CD4-positive, alpha-beta T cell (primary cell): ENCODE measurements at regions not wholly inside any gene's neighbourhood (a gene's known extent, or its start where the extent isn't known, plus 50 kb on each side); places are given as distances from the start of the nearest gene placed in this dataset.

Experiments
- ATAC-seq: fragments of 200-7000 bp; cut with Tn5 transposase; one replicate; pipeline ENCODE4 v1.10.0; 2022; ENCODE audit warnings: mild to moderate bottlenecking; ENCODE audit not compliant: poor library complexity
- CTCF ChIA-PET: fragments of 350-600 bp; sonication (Branson Sonifier 250); formaldehyde crosslinking; loops from one replicate; lab custom pipeline; 2021; ENCODE audit warnings: antibody characterized with exemption, inconsistent platforms; lab: Charles Lee
- POLR2A ChIA-PET: fragments of 350-600 bp; sonication (Branson Sonifier 250); formaldehyde crosslinking; loops from one replicate; lab custom pipeline; 2021; ENCODE audit warnings: antibody characterized with exemption, inconsistent platforms; lab: Charles Lee
- DNase-seq, 14 experiments: peaks; one replicate each; pipeline ENCODE4 v3.0.0-alpha.2; 2013 to 2020; ENCODE audit warnings: mixed read lengths in 2 of 14
- H3K27ac ChIP-seq, 2 donors: one replicate each; pipeline versions ENCODE4 v1.5.1 to v1.7.0; 2013; ENCODE audit warnings: low read length in 2 of 2, low read depth in 1 of 2, mild to moderate bottlenecking in 1 of 2
- H3K27me3 ChIP-seq, 2 experiments: 1 replicate in 1 of 2; 2 replicates in 1 of 2; pipeline versions ENCODE4 v1.6.1 to v1.7.0; 2013; ENCODE audit warnings: low read length in 2 of 2, control low read depth in 1 of 2, mild to moderate bottlenecking in 1 of 2, moderate library complexity in 1 of 2; ENCODE audit not compliant: insufficient read depth in 2 of 2, control insufficient read depth in 1 of 2
- H3K36me3 ChIP-seq: one replicate; pipeline ENCODE4 v1.6.1; 2013; ENCODE audit warnings: low read length, control low read depth; ENCODE audit not compliant: insufficient read depth
- H3K4me1 ChIP-seq: one replicate; pipeline ENCODE4 v1.6.1; 2013; ENCODE audit warnings: low read length, control low read depth; ENCODE audit not compliant: insufficient read depth
- H3K4me3 ChIP-seq: one replicate; pipeline ENCODE4 v1.5.1; 2013; ENCODE audit warnings: mild to moderate bottlenecking, low read length, moderate library complexity
- H3K9me3 ChIP-seq, 2 experiments: 1 replicate in 1 of 2; 2 replicates in 1 of 2; pipeline versions ENCODE4 v1.6.1 to v1.7.0; 2013; ENCODE audit warnings: low read length in 2 of 2, mild to moderate bottlenecking in 2 of 2, control low read depth in 1 of 2, moderate library complexity in 1 of 2; ENCODE audit not compliant: control insufficient read depth in 1 of 2, insufficient read depth in 1 of 2
- H3K27ac Mint-ChIP-seq: one replicate; pipeline ENCODE4 v1.8.0; 2020; ENCODE audit warnings: mixed read lengths
- H3K27me3 Mint-ChIP-seq: one replicate; pipeline ENCODE4 v1.8.0; 2021; ENCODE audit warnings: mixed read lengths
- H3K36me3 Mint-ChIP-seq: one replicate; pipeline ENCODE4 v1.8.0; 2021; ENCODE audit warnings: low read depth, mixed read lengths
- H3K4me1 Mint-ChIP-seq: one replicate; pipeline ENCODE4 v1.8.0; 2021; ENCODE audit warnings: low read depth, mixed read lengths
- H3K4me3 Mint-ChIP-seq: one replicate; pipeline ENCODE4 v1.8.0; 2020; ENCODE audit warnings: mild to moderate bottlenecking, mixed read lengths
- H3K9me3 Mint-ChIP-seq: one replicate; pipeline ENCODE4 v1.8.0; 2020; ENCODE audit warnings: mixed read lengths
- CTCF ChIP-seq: fragments of 200-600 bp; IDR thresholded peaks from one replicate; pipeline ENCODE4 v1.8.0; 2022; ENCODE audit warnings: antibody characterized with exemption, mild to moderate bottlenecking
- intact Hi-C, 2 experiments: fragments of 100-400 bp; cut with DNase I in 1 of 2; cut with micrococcal nuclease in 1 of 2; formaldehyde crosslinking; loops; one replicate each; pipeline versions ENCODE4 v1.15.1 to v1.9.0; 2023 to 2025; cut with DNase I, micrococcal nuclease

GRCh38 chr4:144206711-144207110 is 66.2 kb upstream of the GYPA start:
- H3K4me3 ChIP-seq = no peak overlapping the region
- H3K27ac ChIP-seq = no peak overlapping the region
- no peaks in the 10 kb centered on the region for H3K27me3 ChIP-seq
- POLR2A ChIA-PET = no interaction called here
- intact Hi-C loops = no loop called here
- Mint-ChIP-seq H3K27me3 (peaks cover 5% of the 10 kb centered on the region), H3K27ac (no peak overlapping the region), H3K4me3 (no peak overlapping the region), H3K4me1 (no peaks in the 10 kb centered on the region), H3K36me3 (no peaks in the 10 kb centered on the region), H3K9me3 (no peaks in the 10 kb centered on the region)
- DNase-seq = no peak
- ATAC-seq = no peak
- no peak for TF ChIP-seq CTCF
- no peaks in the 10 kb centered on the region for H3K36me3 ChIP-seq
- CTCF ChIA-PET = no interaction called here
- no peaks in the 10 kb centered on the region for H3K9me3 ChIP-seq
- H3K4me1 ChIP-seq = no peaks in the 10 kb centered on the region

GRCh38 chr4:144208074-144208473 is 67.6 kb upstream of the GYPA start:
- Mint-ChIP-seq H3K9me3 (no peaks in the 10 kb centered on the region), H3K27me3 (peaks cover 5% of the 10 kb centered on the region), H3K27ac (no peak overlapping the region), H3K36me3 (no peaks in the 10 kb centered on the region), H3K4me1 (no peaks in the 10 kb centered on the region), H3K4me3 (no peak overlapping the region)
- H3K27me3 ChIP-seq = no peaks in the 10 kb centered on the region
- no peak for TF ChIP-seq CTCF
- no peaks in the 10 kb centered on the region for H3K9me3 ChIP-seq
- no peak overlapping the region for H3K4me3 ChIP-seq
- no peak for ATAC-seq
- H3K27ac ChIP-seq = no peak overlapping the region
- CTCF ChIA-PET = no interaction called here
- H3K4me1 ChIP-seq = no peaks in the 10 kb centered on the region
- intact Hi-C loops = no loop called here
- DNase-seq = no peak
- H3K36me3 ChIP-seq = no peaks in the 10 kb centered on the region
- POLR2A ChIA-PET = no interaction called here

- H3K36me3 ChIP-seq = no peaks in the 10 kb centered on the region
- H3K27ac Mint-ChIP-seq = no peak overlapping the region
- no peaks in the 10 kb centered on the region for H3K27me3 Mint-ChIP-seq
- no peaks in the 10 kb centered on the region for H3K4me1 Mint-ChIP-seq
- H3K27ac ChIP-seq = no peak overlapping the region
- no peaks in the 10 kb centered on the region for H3K27me3 ChIP-seq
- H3K4me1 ChIP-seq = no peaks in the 10 kb centered on the region
- ChIA-PET CTCF (no interaction called here), POLR2A (no interaction called here)
- no peak for ATAC-seq
- no peaks in the 10 kb centered on the region for H3K9me3 Mint-ChIP-seq
- no peak overlapping the region for H3K4me3 Mint-ChIP-seq
- H3K36me3 Mint-ChIP-seq = no peaks in the 10 kb centered on the region
- intact Hi-C loops = no loop called here
- no peaks in the 10 kb centered on the region for H3K9me3 ChIP-seq
- no peak for DNase-seq
- no peak for TF ChIP-seq CTCF
- no peak overlapping the region for H3K4me3 ChIP-seq
Observed at GRCh38 chr4:144209491-144209890, 69.0 kb upstream of the GYPA start.
